Karpas-422 (cell line): ENCODE measurements at regions not wholly inside any gene's neighbourhood (a gene's known extent, or its start where the extent isn't known, plus 50 kb on each side); places are given as distances from the start of the nearest gene placed in this dataset.

Source experiments
- DNase-seq: peaks from one replicate; pipeline ENCODE4 v3.0.0-alpha.2; 2015
- H2AFZ ChIP-seq: fragments of 200-600 bp; sonication (generic); 2 replicates; pipeline ENCODE4 v1.6.1; 2014; ENCODE audit warnings: antibody characterized with exemption, low read length, mixed read lengths
- H3K27ac ChIP-seq: fragments of 200-600 bp; sonication (generic); 2 replicates; pipeline ENCODE4 v1.5.1; 2014; ENCODE audit warnings: mild to moderate bottlenecking, low read length, moderate library complexity
- H3K27me3 ChIP-seq: fragments of 200-600 bp; sonication (generic); 2 replicates; pipeline ENCODE4 v1.6.1; 2014; ENCODE audit warnings: low read length, mixed read lengths
- H3K36me3 ChIP-seq: fragments of 200-600 bp; sonication (generic); 2 replicates; pipeline ENCODE4 v1.6.1; 2014; ENCODE audit warnings: low read length, mixed read lengths; ENCODE audit not compliant: insufficient read depth
- H3K4me1 ChIP-seq: fragments of 200-600 bp; sonication (generic); 2 replicates; pipeline ENCODE4 v1.6.1; 2014; ENCODE audit warnings: mild to moderate bottlenecking, low read length, mixed read lengths
- H3K4me2 ChIP-seq: fragments of 200-600 bp; sonication (generic); 2 replicates; pipeline ENCODE4 v1.6.1; 2014; ENCODE audit warnings: low read length, low read depth, mild to moderate bottlenecking; ENCODE audit not compliant: poor library complexity, severe bottlenecking
- H3K4me3 ChIP-seq: fragments of 200-600 bp; sonication (generic); 2 replicates; pipeline ENCODE4 v1.5.1; 2014; ENCODE audit warnings: mild to moderate bottlenecking, antibody characterized with exemption, low read length, mixed read lengths
- H3K79me2 ChIP-seq: fragments of 200-600 bp; sonication (generic); 2 replicates; pipeline ENCODE4 v1.6.1; 2014; ENCODE audit warnings: mild to moderate bottlenecking, low read length, mixed read lengths
- H3K9ac ChIP-seq: fragments of 200-600 bp; sonication (generic); 2 replicates; pipeline ENCODE4 v1.6.0; 2014; ENCODE audit warnings: low read length
- H3K9me2 ChIP-seq: fragments of 200-600 bp; sonication (generic), shearing (Covaris generic); replicated peaks from 2 replicates; pipeline ENCODE4 v1.6.0; 2014; ENCODE audit warnings: mild to moderate bottlenecking, low read length, moderate library complexity; ENCODE audit not compliant: insufficient read depth
- H3K9me3 ChIP-seq: fragments of 300-700, 200-600 bp; sonication (generic); 2 replicates; pipeline ENCODE4 v1.6.1; 2014; ENCODE audit warnings: low read length, mixed read lengths
- H4K20me1 ChIP-seq: fragments of 200-600 bp; sonication (generic); 2 replicates; pipeline ENCODE4 v1.6.1; 2014; ENCODE audit warnings: mild to moderate bottlenecking, antibody characterized with exemption, low read length, low read depth; ENCODE audit not compliant: insufficient read depth

- no peak overlapping the region for H2AFZ ChIP-seq
Measured at GRCh38 chr5:111596705-111597104, 84.4 kb upstream of the STARD4 start.

GRCh38 chr5:111595425-111595824 lies 83.1 kb upstream of the STARD4 start:
- H3K9ac ChIP-seq, result no peak overlapping the region
- H3K27ac ChIP-seq, result no peak overlapping the region
- H3K9me3 ChIP-seq, result no peaks in the 10 kb centered on the region
- H3K4me3 ChIP-seq, result no peak overlapping the region
- no peaks in the 10 kb centered on the region for H4K20me1 ChIP-seq
- H3K4me1 ChIP-seq, result no peaks in the 10 kb centered on the region
- no peaks in the 10 kb centered on the region for H3K9me2 ChIP-seq
- no peaks in the 10 kb centered on the region for H3K36me3 ChIP-seq
- DNase-seq, result no peak
- H3K27me3 ChIP-seq, result no peaks in the 10 kb centered on the region
- H3K4me2 ChIP-seq, result no peak overlapping the region
- H3K79me2 ChIP-seq, result no peaks in the 10 kb centered on the region
- H2AFZ ChIP-seq, result no peak overlapping the region

More at GRCh38 chr5:111596705-111597104, 84.4 kb upstream of the STARD4 start:
- Histone ChIP-seq H3K36me3 (no peaks in the 10 kb centered on the region), H3K9ac (no peak overlapping the region), H3K79me2 (no peaks in the 10 kb centered on the region), H3K4me3 (no peak overlapping the region), H3K4me1 (no peaks in the 10 kb centered on the region), H3K4me2 (no peak overlapping the region), H3K9me2 (no peaks in the 10 kb centered on the region), H3K27ac (no peak overlapping the region), H3K9me3 (no peaks in the 10 kb centered on the region), H3K27me3 (no peaks in the 10 kb centered on the region), H4K20me1 (no peaks in the 10 kb centered on the region)
- no peak for DNase-seq

DNA sequence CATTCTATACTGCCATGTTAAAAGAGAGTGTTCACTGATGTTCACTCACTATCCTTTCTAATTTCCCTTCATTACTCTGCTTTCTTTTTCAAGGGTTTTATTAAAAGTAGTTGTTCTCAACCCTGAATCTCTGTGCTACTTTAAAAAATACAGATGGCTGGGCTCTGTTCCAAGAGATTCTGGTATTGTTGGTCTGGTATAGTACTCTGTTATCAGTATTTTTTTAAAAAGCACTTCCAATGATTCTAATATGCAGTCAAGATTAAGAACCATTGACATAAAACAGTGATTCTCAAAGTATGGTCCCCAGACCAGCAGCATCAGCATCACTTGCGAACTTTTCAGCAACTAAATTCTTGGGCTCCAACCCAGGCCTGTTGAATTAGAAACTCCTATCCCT lies 77.0 kb upstream of the STARD4 start:
- DNase-seq, result no peak
- no peaks in the 10 kb centered on the region for H3K9me3 ChIP-seq
- H3K27ac ChIP-seq, result no peak overlapping the region
- no peaks in the 10 kb centered on the region for H3K9me2 ChIP-seq
- H3K4me3 ChIP-seq, result no peak overlapping the region
- no peak overlapping the region for H3K9ac ChIP-seq
- no peaks in the 10 kb centered on the region for H3K79me2 ChIP-seq
- no peaks in the 10 kb centered on the region for H4K20me1 ChIP-seq
- H2AFZ ChIP-seq, result no peak overlapping the region
- no peaks in the 10 kb centered on the region for H3K36me3 ChIP-seq
- H3K27me3 ChIP-seq, result no peaks in the 10 kb centered on the region
- no peaks in the 10 kb centered on the region for H3K4me1 ChIP-seq
- H3K4me2 ChIP-seq, result no peak overlapping the region

- no peaks in the 10 kb centered on the region for H3K27me3 ChIP-seq
- no peaks in the 10 kb centered on the region for H3K36me3 ChIP-seq
- no peaks in the 10 kb centered on the region for H3K9me2 ChIP-seq
- H4K20me1 ChIP-seq, result no peaks in the 10 kb centered on the region
- H3K9me3 ChIP-seq, result no peaks in the 10 kb centered on the region
- H2AFZ ChIP-seq, result no peak overlapping the region
- no peak overlapping the region for H3K4me2 ChIP-seq
- H3K9ac ChIP-seq, result no peak overlapping the region
- no peak overlapping the region for H3K4me3 ChIP-seq
- no peak overlapping the region for H3K27ac ChIP-seq
- H3K79me2 ChIP-seq, result no peaks in the 10 kb centered on the region
- no peak for DNase-seq
- no peaks in the 10 kb centered on the region for H3K4me1 ChIP-seq
Measured at GRCh38 chr5:111587728-111588127, 75.4 kb upstream of the STARD4 start.

- no peak overlapping the region for H3K4me2 ChIP-seq
- H3K9me3 ChIP-seq, result no peaks in the 10 kb centered on the region
- H3K27me3 ChIP-seq, result no peaks in the 10 kb centered on the region
- no peak overlapping the region for H3K4me3 ChIP-seq
- no peaks in the 10 kb centered on the region for H3K4me1 ChIP-seq
- H3K9me2 ChIP-seq, result no peaks in the 10 kb centered on the region
- no peak overlapping the region for H3K9ac ChIP-seq
- no peaks in the 10 kb centered on the region for H3K79me2 ChIP-seq
- H2AFZ ChIP-seq, result no peak overlapping the region
- no peak for DNase-seq
- H4K20me1 ChIP-seq, result no peaks in the 10 kb centered on the region
- no peaks in the 10 kb centered on the region for H3K36me3 ChIP-seq
- H3K27ac ChIP-seq, result no peak overlapping the region
Measured at GRCh38 chr5:111585946-111586345, 73.6 kb upstream of the STARD4 start.

- H3K4me3 ChIP-seq, result no peak overlapping the region
- no peaks in the 10 kb centered on the region for H4K20me1 ChIP-seq
- H3K79me2 ChIP-seq, result no peaks in the 10 kb centered on the region
- H3K9me3 ChIP-seq, result no peaks in the 10 kb centered on the region
- no peaks in the 10 kb centered on the region for H3K9me2 ChIP-seq
- H3K27ac ChIP-seq, result no peak overlapping the region
- no peaks in the 10 kb centered on the region for H3K27me3 ChIP-seq
- H2AFZ ChIP-seq, result no peak overlapping the region
- H3K4me2 ChIP-seq, result no peak overlapping the region
- H3K36me3 ChIP-seq, result no peaks in the 10 kb centered on the region
- DNase-seq, result no peak
- H3K4me1 ChIP-seq, result no peaks in the 10 kb centered on the region
- no peak overlapping the region for H3K9ac ChIP-seq
Measured at GRCh38 chr5:111585291-111585690, 73.0 kb upstream of the STARD4 start.

DNA sequence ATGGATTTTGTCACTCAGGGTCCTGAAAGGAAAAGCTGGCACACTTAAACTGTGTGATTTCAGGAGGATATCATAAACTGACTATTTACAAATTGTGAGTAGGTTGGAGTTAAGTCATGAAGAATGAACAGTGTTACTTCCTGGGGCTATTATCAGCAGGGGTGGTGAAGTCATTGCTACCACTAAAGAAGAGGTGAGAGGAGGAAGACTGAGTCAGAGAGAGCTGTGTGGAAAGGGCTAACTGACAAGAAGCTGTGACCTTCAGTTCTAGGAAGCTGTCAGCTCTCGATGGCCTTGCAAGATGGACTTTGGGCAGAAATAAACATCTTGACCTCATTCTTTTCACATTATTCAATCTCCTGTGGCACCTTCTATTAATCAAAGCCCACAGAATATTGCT lies 72.3 kb upstream of the STARD4 start:
- Histone ChIP-seq H3K9ac (no peak overlapping the region), H3K27me3 (no peaks in the 10 kb centered on the region), H2AFZ (no peak overlapping the region), H3K79me2 (no peaks in the 10 kb centered on the region), H3K4me3 (no peak overlapping the region), H3K4me2 (no peak overlapping the region), H3K9me2 (no peaks in the 10 kb centered on the region), H3K36me3 (no peaks in the 10 kb centered on the region), H3K4me1 (no peaks in the 10 kb centered on the region), H3K27ac (no peak overlapping the region), H3K9me3 (no peaks in the 10 kb centered on the region), H4K20me1 (no peaks in the 10 kb centered on the region)
- no peak for DNase-seq

GRCh38 chr5:111583758-111584203 lies 71.4 kb upstream of the STARD4 start:
- Histone ChIP-seq H3K9me2 (no peaks in the 10 kb centered on the region), H3K36me3 (no peaks in the 10 kb centered on the region), H3K4me2 (no peak overlapping the region), H3K27me3 (no peaks in the 10 kb centered on the region), H3K9ac (no peak overlapping the region), H3K27ac (no peak overlapping the region), H2AFZ (no peak overlapping the region), H3K4me3 (no peak overlapping the region), H3K79me2 (no peaks in the 10 kb centered on the region), H4K20me1 (no peaks in the 10 kb centered on the region), H3K9me3 (no peaks in the 10 kb centered on the region), H3K4me1 (no peaks in the 10 kb centered on the region)
- no peak for DNase-seq

GRCh38 chr5:111582993-111583601 lies 70.8 kb upstream of the STARD4 start:
- Histone ChIP-seq H3K4me1 (no peaks in the 10 kb centered on the region), H3K27ac (no peak overlapping the region), H3K9ac (no peak overlapping the region), H2AFZ (no peak overlapping the region), H3K36me3 (no peaks in the 10 kb centered on the region), H3K27me3 (no peaks in the 10 kb centered on the region), H3K4me2 (no peak overlapping the region), H3K9me3 (no peaks in the 10 kb centered on the region), H3K4me3 (no peak overlapping the region), H4K20me1 (no peaks in the 10 kb centered on the region), H3K79me2 (no peaks in the 10 kb centered on the region), H3K9me2 (no peaks in the 10 kb centered on the region)
- no peak for DNase-seq
